NCI-H345 (cell line): ENCODE measurements at regions not wholly inside any gene's neighbourhood (a gene's known extent, or its start where the extent isn't known, plus 50 kb on each side); places are given as distances from the start of the nearest gene placed in this dataset.
A peak's percentile ranks its signal among the peaks of the same experiment; 100 is the strongest.

ENCODE experiments used
- DNase-seq: peaks from one replicate; lab custom pipeline; 2025; lab: John Stamatoyannopoulos, UW

DNA sequence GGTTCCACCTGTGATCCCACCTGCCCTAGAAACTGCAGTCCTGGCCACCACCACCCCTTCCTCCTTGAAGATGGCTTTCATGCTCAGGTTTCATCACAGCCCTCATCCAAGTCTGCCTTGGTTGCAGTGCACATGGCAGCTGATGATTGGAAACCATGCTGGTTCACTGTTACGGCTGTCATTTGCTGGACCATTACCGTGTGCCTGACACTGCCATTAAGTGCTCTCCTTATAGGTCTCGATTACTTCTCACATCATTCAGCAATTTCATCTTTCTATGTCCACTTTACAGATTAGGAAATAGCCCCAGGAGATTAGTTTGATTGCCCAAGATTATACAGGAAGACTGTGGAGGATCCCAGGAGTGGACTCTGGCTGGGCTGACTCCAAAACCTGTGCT is 123.9 kb downstream of the ICE1 start:
- DNase-seq: no peak

DNA sequence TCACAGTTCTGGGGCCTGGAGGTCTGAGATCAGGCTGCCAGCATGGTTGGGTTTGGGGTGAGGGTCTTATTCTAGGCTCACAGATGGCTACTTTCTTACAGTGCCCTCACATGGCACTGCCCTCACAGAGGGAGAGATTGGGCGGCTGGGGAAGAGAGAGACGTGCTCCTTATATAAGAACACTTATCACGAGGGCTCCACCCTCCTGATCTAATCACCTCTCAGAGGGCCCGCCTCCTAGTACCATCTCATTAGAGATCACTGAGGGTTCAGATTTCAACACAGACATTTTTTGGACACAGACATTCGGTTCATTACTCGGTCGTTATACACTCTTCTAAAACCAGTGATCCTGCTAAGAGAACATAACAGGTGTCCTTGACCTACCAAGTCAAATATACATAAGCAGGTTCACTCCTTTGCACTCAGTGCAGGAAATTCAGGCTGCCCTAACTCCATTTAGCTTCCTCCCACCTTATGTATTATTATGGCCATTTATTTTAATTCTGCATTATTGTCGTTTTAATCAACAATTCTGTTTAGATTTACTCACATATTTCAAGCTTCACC is 121.7 kb downstream of the ICE1 start:
- DNase-seq: peak; percentile 8

DNA sequence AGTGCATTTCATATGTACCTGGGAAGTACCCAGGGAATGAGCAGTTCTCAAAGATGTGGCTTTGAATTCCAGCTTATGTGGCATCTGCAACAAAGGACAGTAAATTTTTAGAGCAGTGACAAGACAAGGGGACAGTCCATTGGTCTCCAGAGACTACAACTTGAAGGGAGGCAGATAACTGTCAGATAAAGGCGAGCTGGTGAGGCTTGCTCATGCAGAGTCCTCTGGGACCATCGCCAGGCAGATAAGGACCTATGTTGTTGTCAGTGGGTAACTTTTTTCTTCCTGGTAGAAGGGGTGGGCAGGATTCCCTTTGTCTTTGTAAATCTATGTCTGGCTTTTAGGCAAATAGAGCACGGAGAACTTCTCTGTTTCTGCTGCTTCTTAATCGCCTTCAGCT is 120.2 kb downstream of the ICE1 start:
- DNase-seq: peak; percentile 47

- no peak for DNase-seq
Measured at GRCh38 chr5:5540065-5540464, 117.6 kb downstream of the ICE1 start.
